ENCODE measurements at regions not wholly inside any gene's neighbourhood (a gene's known extent, or its start where the extent isn't known, plus 50 kb on each side); places are given as distances from the start of the nearest gene placed in this dataset.

DNA sequence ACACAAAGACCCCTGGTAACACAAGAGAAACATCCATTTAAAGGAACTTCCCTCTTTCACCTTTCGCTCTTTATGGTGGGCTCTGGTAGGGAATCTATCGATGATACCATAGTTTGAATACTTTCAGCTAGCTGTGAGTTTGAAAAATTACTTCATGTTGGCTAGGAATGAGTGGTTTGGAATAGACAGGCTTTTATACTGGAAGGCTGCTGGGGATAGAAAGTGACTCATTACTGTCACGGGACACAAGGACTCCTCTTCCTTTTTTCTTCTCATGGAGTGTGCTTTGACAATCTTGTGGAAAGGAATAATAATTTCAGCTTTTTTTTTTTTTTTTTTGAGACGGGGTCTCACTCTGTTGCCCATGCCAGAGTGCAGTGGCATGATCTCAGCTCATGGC is 76.9 kb downstream of the CYB561 start:
- no peak for TF ChIP-seq CTCF (IDR thresholded peaks at IDR 0.05; ENCODE audit: unreplicated experiment)

GRCh38 chr17:63370696-63371095 is 75.4 kb downstream of the CYB561 start:
- H3K4me3 Mint-ChIP-seq (ENCODE audit: low read depth, unreplicated experiment), result no peak overlapping the region
- H3K36me3 Mint-ChIP-seq (ENCODE audit: insufficient read depth, unreplicated experiment), result no peaks in the 10 kb centered on the region
- intact Hi-C loops (cut with micrococcal nuclease; ENCODE audit: unreplicated experiment), result no loop called here
- TF ChIP-seq CTCF (IDR thresholded peaks at IDR 0.05; ENCODE audit: unreplicated experiment), result no peak
- H3K9me3 Mint-ChIP-seq (ENCODE audit: low read depth, unreplicated experiment), result no peaks in the 10 kb centered on the region
- no peak overlapping the region for H3K27ac Mint-ChIP-seq (ENCODE audit: unreplicated experiment)
- no peaks in the 10 kb centered on the region for H3K4me1 Mint-ChIP-seq (ENCODE audit: low read depth, unreplicated experiment)
- no peak for DNase-seq
- CTCF ChIA-PET, result no interaction called here
- no TSS peak for BruUV-seq (replicated peaks)
- H3K27me3 Mint-ChIP-seq (ENCODE audit: unreplicated experiment), result no peaks in the 10 kb centered on the region

More for the DNA sequence above, 76.9 kb downstream of the CYB561 start:
- no peaks in the 10 kb centered on the region for H3K4me1 Mint-ChIP-seq (ENCODE audit: low read depth, unreplicated experiment)
- intact Hi-C loops (cut with micrococcal nuclease; ENCODE audit: unreplicated experiment), result no loop called here
- no peak overlapping the region for H3K27ac Mint-ChIP-seq (ENCODE audit: unreplicated experiment)
- no peaks in the 10 kb centered on the region for H3K9me3 Mint-ChIP-seq (ENCODE audit: low read depth, unreplicated experiment)
- no TSS peak for BruUV-seq (replicated peaks)
- DNase-seq, result no peak
- CTCF ChIA-PET, result interaction anchor here (0.6 kb wide), 1 partner anchor 12 kb away, joined by 3 read pairs; no protein-coding TSS in a partner anchor
- H3K27me3 Mint-ChIP-seq (ENCODE audit: unreplicated experiment), result no peaks in the 10 kb centered on the region
- no peaks in the 10 kb centered on the region for H3K36me3 Mint-ChIP-seq (ENCODE audit: insufficient read depth, unreplicated experiment)
- H3K4me3 Mint-ChIP-seq (ENCODE audit: low read depth, unreplicated experiment), result no peak overlapping the region

DNA sequence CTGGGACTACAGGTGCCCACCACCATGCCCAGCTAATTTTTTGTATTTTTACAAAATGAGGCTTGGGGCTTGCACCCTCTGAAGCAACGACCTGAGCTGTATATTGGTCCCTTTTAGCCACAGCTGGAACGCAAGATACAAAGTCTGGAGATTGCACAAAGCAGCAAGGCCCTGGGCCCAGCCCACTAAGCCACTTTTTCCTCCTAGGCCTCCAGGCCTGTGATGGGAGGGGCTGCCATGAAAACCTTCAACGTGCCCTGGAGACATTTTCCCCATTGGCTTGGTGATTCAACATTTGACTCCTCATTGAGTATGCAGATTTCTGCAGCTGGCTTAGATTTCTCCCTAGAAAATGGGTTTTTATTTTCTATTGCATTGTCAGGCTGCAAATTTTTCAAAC is 69.2 kb downstream of the CYB561 start:
- CTCF ChIA-PET, result interaction anchor here (0.7 kb wide), 1 partner anchor 488 kb away, joined by 3 read pairs; no protein-coding TSS in a partner anchor
- H3K4me1 Mint-ChIP-seq (ENCODE audit: low read depth, unreplicated experiment), result no peaks in the 10 kb centered on the region
- H3K9me3 Mint-ChIP-seq (ENCODE audit: low read depth, unreplicated experiment), result peaks cover 3% of the 10 kb centered on the region
- BruUV-seq (replicated peaks), result no TSS peak
- H3K4me3 Mint-ChIP-seq (ENCODE audit: low read depth, unreplicated experiment), result no peak overlapping the region
- no peak for DNase-seq
- TF ChIP-seq CTCF (IDR thresholded peaks at IDR 0.05; ENCODE audit: unreplicated experiment), result no peak
- H3K36me3 Mint-ChIP-seq (ENCODE audit: insufficient read depth, unreplicated experiment), result peaks cover 1% of the 10 kb centered on the region
- H3K27ac Mint-ChIP-seq (ENCODE audit: unreplicated experiment), result no peak overlapping the region
- intact Hi-C loops (cut with micrococcal nuclease; ENCODE audit: unreplicated experiment), result no loop called here
- H3K27me3 Mint-ChIP-seq (ENCODE audit: unreplicated experiment), result no peaks in the 10 kb centered on the region

- Mint-ChIP-seq H3K9me3 (ENCODE audit: low read depth, unreplicated experiment) (peaks cover 3% of the 10 kb centered on the region), H3K4me1 (ENCODE audit: low read depth, unreplicated experiment) (no peaks in the 10 kb centered on the region), H3K27me3 (ENCODE audit: unreplicated experiment) (no peaks in the 10 kb centered on the region), H3K36me3 (ENCODE audit: insufficient read depth, unreplicated experiment) (peaks cover 6% of the 10 kb centered on the region), H3K4me3 (ENCODE audit: low read depth, unreplicated experiment) (no peak overlapping the region), H3K27ac (ENCODE audit: unreplicated experiment) (no peak overlapping the region)
- intact Hi-C loops (cut with micrococcal nuclease; ENCODE audit: unreplicated experiment), result no loop called here
- BruUV-seq (replicated peaks), result no TSS peak
- TF ChIP-seq CTCF (IDR thresholded peaks at IDR 0.05; ENCODE audit: unreplicated experiment), result no peak
- DNase-seq, result no peak
- CTCF ChIA-PET, result no interaction called here
Measured at GRCh38 chr17:63378411-63379375, 67.4 kb downstream of the CYB561 start.
